ENCODE measurements at regions not wholly inside any gene's neighbourhood (a gene's known extent, or its start where the extent isn't known, plus 50 kb on each side); places are given as distances from the start of the nearest gene placed in this dataset.

- 91% methylated on average over 19 of the region's 19 CpGs for WGBS (ENCODE audit: insufficient coverage)
- intact Hi-C loops (cut with micrococcal nuclease) = no loop called here
- Mint-ChIP-seq H3K4me1 (no peaks in the 10 kb centered on the region), H3K27ac (no peak overlapping the region), H3K9me3 (ENCODE audit: insufficient read depth) (no peaks in the 10 kb centered on the region), H3K4me3 (no peak overlapping the region), H3K27me3 (no peaks in the 10 kb centered on the region)
- TF ChIP-seq EZH2 (IDR thresholded peaks at IDR 0.05; ENCODE audit: borderline replicate concordance, insufficient read depth, low read depth, low read length, poor library complexity, severe bottlenecking) = no peak
- TF ChIP-seq CTCF (IDR thresholded peaks at IDR 0.05) = no peak
- Histone ChIP-seq H3K36me3 (replicated peaks in 1 of 2; ENCODE audit: control extremely low read depth in 1 of 2, control insufficient read depth in 1 of 2, extremely low read depth in 1 of 2, insufficient read depth in 2 of 2, low read length in 1 of 2) (no peaks in the 10 kb centered on the region), H3K27ac (ENCODE audit: low read length in 2 of 2) (no peak overlapping the region), H4K20me1 (ENCODE audit: control insufficient read depth, insufficient read depth, low read length, poor library complexity, severe bottlenecking) (no peaks in the 10 kb centered on the region), H3K4me2 (replicated peaks; ENCODE audit: low read depth, low read length, poor library complexity, severe bottlenecking) (no peak overlapping the region), H3K4me1 (ENCODE audit: control insufficient read depth in 2 of 2, insufficient read depth in 2 of 2, low read length in 2 of 2) (no peaks in the 10 kb centered on the region), H3K4me3 (ENCODE audit: control extremely low read depth in 1 of 5, extremely low read depth in 1 of 5, insufficient read depth in 1 of 5, low read depth in 2 of 5, low read length in 4 of 5) (no peak overlapping the region), H3K9me3 (ENCODE audit: control extremely low read depth in 1 of 3, control insufficient read depth in 2 of 3, insufficient read depth in 1 of 3, low read length in 2 of 3) (peaks cover 0 to 5% (median 0%) of the 10 kb centered on the region in 3 donors), H2AFZ (ENCODE audit: insufficient read depth, low read depth, low read length, poor library complexity, severe bottlenecking) (no peak overlapping the region), H3K9ac (ENCODE audit: low read length) (no peak overlapping the region), H3K79me2 (ENCODE audit: control insufficient read depth, insufficient read depth, low read length) (no peaks in the 10 kb centered on the region), H3K27me3 (replicated peaks in 1 of 4; ENCODE audit: control extremely low read depth in 1 of 4, control insufficient read depth in 3 of 4, insufficient read depth in 4 of 4, low read length in 3 of 4) (no peaks in the 10 kb centered on the region)
- ChIA-PET POLR2A (no interaction called here), CTCF (no interaction called here)
- ATAC-seq (ENCODE audit: low read depth) (no peak), DNase-seq (no peak)
These were observed 124.0 kb upstream of the PPP1R26 start for GRCh38 chr9:135355521-135356011.

GRCh38 chr9:135356021-135356420 lies 123.6 kb upstream of the PPP1R26 start:
- Mint-ChIP-seq H3K27me3 (no peaks in the 10 kb centered on the region), H3K9me3 (ENCODE audit: insufficient read depth) (no peaks in the 10 kb centered on the region), H3K4me3 (no peak overlapping the region), H3K27ac (no peak overlapping the region), H3K4me1 (no peaks in the 10 kb centered on the region)
- ATAC-seq (ENCODE audit: low read depth) (no peak), DNase-seq (no peak)
- Histone ChIP-seq H3K4me3 (ENCODE audit: control extremely low read depth in 1 of 5, extremely low read depth in 1 of 5, insufficient read depth in 1 of 5, low read depth in 2 of 5, low read length in 4 of 5) (no peak overlapping the region), H3K4me1 (ENCODE audit: control insufficient read depth in 2 of 2, insufficient read depth in 2 of 2, low read length in 2 of 2) (no peaks in the 10 kb centered on the region), H3K4me2 (replicated peaks; ENCODE audit: low read depth, low read length, poor library complexity, severe bottlenecking) (no peak overlapping the region), H3K27me3 (replicated peaks in 1 of 4; ENCODE audit: control extremely low read depth in 1 of 4, control insufficient read depth in 3 of 4, insufficient read depth in 4 of 4, low read length in 3 of 4) (no peaks in the 10 kb centered on the region), H3K9ac (ENCODE audit: low read length) (no peak overlapping the region), H3K36me3 (replicated peaks in 1 of 2; ENCODE audit: control extremely low read depth in 1 of 2, control insufficient read depth in 1 of 2, extremely low read depth in 1 of 2, insufficient read depth in 2 of 2, low read length in 1 of 2) (no peaks in the 10 kb centered on the region), H3K79me2 (ENCODE audit: control insufficient read depth, insufficient read depth, low read length) (no peaks in the 10 kb centered on the region), H3K9me3 (ENCODE audit: control extremely low read depth in 1 of 3, control insufficient read depth in 2 of 3, insufficient read depth in 1 of 3, low read length in 2 of 3) (peaks cover 0 to 5% (median 0%) of the 10 kb centered on the region in 3 donors), H4K20me1 (ENCODE audit: control insufficient read depth, insufficient read depth, low read length, poor library complexity, severe bottlenecking) (no peaks in the 10 kb centered on the region), H3K27ac (ENCODE audit: low read length in 2 of 2) (no peak overlapping the region), H2AFZ (ENCODE audit: insufficient read depth, low read depth, low read length, poor library complexity, severe bottlenecking) (no peak overlapping the region)
- POLR2A ChIA-PET = no interaction called here
- 95% methylated on average over 26 of the region's 26 CpGs for WGBS (ENCODE audit: insufficient coverage)
- TF ChIP-seq EZH2 (IDR thresholded peaks at IDR 0.05; ENCODE audit: borderline replicate concordance, insufficient read depth, low read depth, low read length, poor library complexity, severe bottlenecking) = no peak
- no peak for TF ChIP-seq CTCF (IDR thresholded peaks at IDR 0.05)
- CTCF ChIA-PET = no interaction called here
- intact Hi-C loops (cut with micrococcal nuclease) = no loop called here
